OCI-LY7 (cell line): ENCODE measurements at regions not wholly inside any gene's neighbourhood (a gene's known extent, or its start where the extent isn't known, plus 50 kb on each side); places are given as distances from the start of the nearest gene placed in this dataset.

Source experiments
- CTCF ChIP-seq: fragments of 200-600 bp; sonication (generic); conservative IDR thresholded peaks from 2 replicates; pipeline ENCODE4 v1.5.1; 2014; ENCODE audit warnings: mild to moderate bottlenecking, antibody characterized with exemption, low read length, moderate library complexity, mixed read lengths
- EZH2phosphoT487 ChIP-seq: fragments of 200-600 bp; sonication (generic); IDR thresholded peaks from 2 replicates; pipeline ENCODE4 v1.6.1; 2018; ENCODE audit warnings: low read depth, borderline replicate concordance, mild to moderate bottlenecking, mixed run types, antibody characterized with exemption, low read length, moderate library complexity, mixed read lengths

GRCh38 chr6:98566126-98566525 is 268.2 kb upstream of the POU3F2 start:
- TF ChIP-seq CTCF (no peak), EZH2phosphoT487 (no peak)
